Central memory CD8-positive, alpha-beta T cell (primary cell): ENCODE measurements at regions not wholly inside any gene's neighbourhood (a gene's known extent, or its start where the extent isn't known, plus 50 kb on each side); places are given as distances from the start of the nearest gene placed in this dataset.
"Not testable (repeated sequence)": the region's sequence is repeated elsewhere in the genome, so short reads cannot be mapped to it uniquely, and the experiment has no call there.

Source experiments
- ATAC-seq: fragments of 150-1000 bp; cut with Tn5 transposase; replicated peaks from 2 replicates; pipeline ENCODE4 v1.10.0; 2022; ENCODE audit warnings: mild to moderate bottlenecking, moderate FRiP score, moderate number of reproducible peaks; ENCODE audit not compliant: poor library complexity, severe bottlenecking; ENCODE audit errors: extremely low read depth
- DNase-seq, 2 donors: peaks; one replicate each; pipeline ENCODE4 v3.0.0; 2021; ENCODE audit warnings: low spot score in 2 of 2
- H3K27ac Mint-ChIP-seq: one replicate; pipeline ENCODE4 v1.8.0; 2022; ENCODE audit warnings: low read depth, mild to moderate bottlenecking, moderate library complexity, mixed read lengths
- H3K27me3 Mint-ChIP-seq: one replicate; pipeline ENCODE4 v1.8.0; 2022; ENCODE audit warnings: mixed read lengths
- H3K36me3 Mint-ChIP-seq: one replicate; pipeline ENCODE4 v1.8.0; 2022; ENCODE audit warnings: mild to moderate bottlenecking, moderate library complexity, mixed read lengths; ENCODE audit not compliant: insufficient read depth
- H3K4me1 Mint-ChIP-seq: one replicate; pipeline ENCODE4 v1.8.0; 2022; ENCODE audit warnings: mixed read lengths
- H3K4me3 Mint-ChIP-seq: one replicate; pipeline ENCODE4 v1.8.0; 2022; ENCODE audit warnings: mild to moderate bottlenecking, moderate library complexity, mixed read lengths
- H3K9me3 Mint-ChIP-seq: one replicate; pipeline ENCODE4 v1.8.0; 2022; ENCODE audit warnings: mixed read lengths

DNA sequence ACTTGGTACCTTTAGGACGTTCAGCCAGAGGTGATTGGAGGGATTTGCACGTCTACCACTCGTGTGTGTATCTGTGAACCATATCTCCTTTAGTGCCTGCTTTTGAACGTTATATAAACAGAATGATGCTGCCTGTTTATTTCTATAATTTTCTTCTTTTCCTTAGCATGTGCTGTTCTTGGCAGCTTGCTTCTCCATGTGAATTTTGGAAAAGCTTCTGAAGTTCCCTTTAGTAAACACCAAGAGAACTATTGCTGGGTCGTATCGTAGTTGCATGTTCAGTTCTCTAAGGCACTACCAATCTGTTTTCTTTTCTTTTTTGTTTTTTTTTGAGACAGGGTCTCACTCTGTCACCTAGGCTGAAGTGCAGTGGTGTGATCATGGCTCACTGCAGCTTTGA lies 73.8 kb upstream of the FANCC start:
- not testable (repeated sequence) for H3K27ac Mint-ChIP-seq, ATAC-seq, H3K4me1 Mint-ChIP-seq, H3K36me3 Mint-ChIP-seq, H3K9me3 Mint-ChIP-seq, H3K4me3 Mint-ChIP-seq, DNase-seq
- H3K27me3 Mint-ChIP-seq: peaks cover 62% of the 10 kb centered on the region

DNA sequence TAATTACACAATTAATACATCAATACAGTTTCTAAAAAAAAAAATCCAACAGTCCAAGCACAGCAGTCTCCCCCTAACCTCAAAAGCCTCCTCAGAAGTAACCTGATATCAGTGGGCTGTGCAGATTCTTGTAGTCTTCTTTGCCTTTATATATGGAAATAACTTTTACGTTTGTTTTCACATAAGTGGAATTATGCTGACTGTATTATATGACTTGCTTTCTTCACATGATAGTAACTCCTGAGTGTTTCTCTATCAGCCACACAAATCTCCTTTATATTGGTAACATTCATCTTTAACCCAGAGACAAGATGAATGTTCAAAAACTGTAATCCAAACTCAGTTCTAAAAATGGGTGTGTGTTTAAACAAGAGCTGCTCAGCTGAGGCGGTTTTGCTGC lies 71.9 kb upstream of the FANCC start:
- DNase-seq (no peak), ATAC-seq (no peak)
- H3K4me1 Mint-ChIP-seq: no peaks in the 10 kb centered on the region
- H3K27me3 Mint-ChIP-seq: peaks cover 61% of the 10 kb centered on the region
- H3K4me3 Mint-ChIP-seq: no peak overlapping the region
- no peak overlapping the region for H3K27ac Mint-ChIP-seq
- no peaks in the 10 kb centered on the region for H3K9me3 Mint-ChIP-seq
- no peaks in the 10 kb centered on the region for H3K36me3 Mint-ChIP-seq

DNA sequence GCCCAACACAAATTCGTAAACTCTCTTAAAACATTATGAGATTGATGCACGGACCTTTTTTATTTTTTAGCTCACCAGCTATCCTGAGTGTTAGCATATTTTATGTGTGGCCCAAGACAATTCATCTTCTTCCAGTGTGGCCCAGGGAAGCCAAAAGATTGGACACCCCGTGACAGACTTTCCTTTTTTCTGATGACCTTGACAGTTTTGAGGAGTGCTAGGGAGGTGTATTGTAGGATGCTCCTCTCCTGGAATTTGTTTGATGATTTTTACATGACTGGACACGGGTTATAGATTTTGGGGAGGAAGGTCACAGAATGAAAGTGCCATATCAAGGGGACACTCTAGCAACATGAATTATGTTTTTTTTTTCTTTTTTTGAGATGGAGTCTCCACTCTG lies 69.3 kb upstream of the FANCC start:
- Mint-ChIP-seq H3K36me3 (no peaks in the 10 kb centered on the region), H3K4me3 (no peak overlapping the region), H3K27ac (no peak overlapping the region), H3K27me3 (peaks cover 58% of the 10 kb centered on the region), H3K9me3 (no peaks in the 10 kb centered on the region), H3K4me1 (no peaks in the 10 kb centered on the region)
- no peak for ATAC-seq
- no peak for DNase-seq

DNA sequence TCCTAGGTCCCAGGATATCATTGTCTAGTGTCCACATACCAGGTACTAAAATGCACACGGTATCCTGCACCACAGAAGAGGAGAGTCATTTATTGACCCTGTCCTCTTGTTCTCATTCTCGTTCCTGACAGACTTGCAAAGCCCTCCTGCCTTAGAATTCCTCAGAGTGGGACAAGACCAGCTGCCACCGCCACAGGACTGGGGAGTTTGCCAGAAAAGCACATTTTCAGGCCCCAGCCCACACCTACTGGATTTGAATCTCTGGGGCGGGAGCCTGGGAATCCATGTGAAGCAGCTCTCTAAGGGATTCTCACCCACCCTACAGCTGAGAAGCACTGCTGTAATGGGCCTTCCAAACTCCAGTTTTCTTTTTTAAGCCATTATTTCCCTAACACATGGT lies 68.0 kb upstream of the FANCC start:
- DNase-seq (no peak), ATAC-seq (no peak)
- Mint-ChIP-seq H3K4me3 (no peak overlapping the region), H3K36me3 (no peaks in the 10 kb centered on the region), H3K27ac (no peak overlapping the region), H3K27me3 (peaks cover 64% of the 10 kb centered on the region), H3K9me3 (no peaks in the 10 kb centered on the region), H3K4me1 (no peaks in the 10 kb centered on the region)

DNA sequence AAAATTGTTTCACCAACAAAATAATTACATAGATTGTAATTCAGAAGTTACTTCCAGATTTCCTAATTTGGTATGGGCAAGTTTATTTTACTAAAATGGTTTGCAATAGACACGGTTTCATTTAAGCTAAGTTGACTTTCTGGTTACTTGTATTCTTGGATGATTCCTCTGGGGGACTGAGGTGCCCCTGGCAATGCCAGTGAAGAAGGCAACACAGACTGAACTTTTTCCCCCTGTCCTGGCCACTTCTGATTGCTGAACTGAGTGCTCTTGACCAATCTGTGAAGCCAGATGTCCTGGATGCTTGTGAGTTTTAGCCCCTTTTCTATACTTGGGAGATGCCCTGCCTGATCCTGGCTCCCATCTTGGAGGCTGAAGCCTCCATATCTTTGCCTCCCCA lies 66.3 kb upstream of the FANCC start:
- no peaks in the 10 kb centered on the region for H3K36me3 Mint-ChIP-seq
- no peak overlapping the region for H3K4me3 Mint-ChIP-seq
- no peaks in the 10 kb centered on the region for H3K9me3 Mint-ChIP-seq
- no peak overlapping the region for H3K27ac Mint-ChIP-seq
- peaks cover 80% of the 10 kb centered on the region for H3K27me3 Mint-ChIP-seq
- DNase-seq: no peak
- H3K4me1 Mint-ChIP-seq: no peaks in the 10 kb centered on the region
- no peak for ATAC-seq

DNA sequence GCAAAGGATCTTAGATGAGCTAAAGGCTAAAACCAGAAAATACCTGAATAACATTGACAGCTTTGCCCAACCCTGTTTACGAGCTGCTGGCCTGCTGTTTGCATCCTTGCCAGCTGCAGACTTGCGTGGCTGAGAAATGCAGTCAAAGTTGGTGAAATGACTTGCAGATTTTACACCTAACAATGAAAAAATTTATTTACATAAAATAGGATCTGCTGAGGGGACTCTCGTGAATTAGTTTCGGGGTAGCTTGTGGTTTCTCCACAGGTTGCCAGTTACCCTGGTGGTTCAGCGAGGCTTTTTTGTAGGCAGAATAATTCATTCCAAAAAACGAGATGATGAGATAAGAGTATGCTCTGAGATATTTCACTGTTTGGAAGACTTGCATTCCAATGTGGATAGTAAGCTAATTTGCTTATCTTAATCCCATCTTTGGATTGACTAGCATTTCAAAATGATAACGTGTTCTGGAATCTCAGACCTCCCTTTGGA lies 65.7 kb upstream of the FANCC start:
- Mint-ChIP-seq H3K4me1 (no peaks in the 10 kb centered on the region), H3K9me3 (no peaks in the 10 kb centered on the region), H3K36me3 (no peaks in the 10 kb centered on the region), H3K4me3 (no peak overlapping the region), H3K27me3 (peaks cover 86% of the 10 kb centered on the region), H3K27ac (no peak overlapping the region)
- DNase-seq (no peak), ATAC-seq (no peak)

DNA sequence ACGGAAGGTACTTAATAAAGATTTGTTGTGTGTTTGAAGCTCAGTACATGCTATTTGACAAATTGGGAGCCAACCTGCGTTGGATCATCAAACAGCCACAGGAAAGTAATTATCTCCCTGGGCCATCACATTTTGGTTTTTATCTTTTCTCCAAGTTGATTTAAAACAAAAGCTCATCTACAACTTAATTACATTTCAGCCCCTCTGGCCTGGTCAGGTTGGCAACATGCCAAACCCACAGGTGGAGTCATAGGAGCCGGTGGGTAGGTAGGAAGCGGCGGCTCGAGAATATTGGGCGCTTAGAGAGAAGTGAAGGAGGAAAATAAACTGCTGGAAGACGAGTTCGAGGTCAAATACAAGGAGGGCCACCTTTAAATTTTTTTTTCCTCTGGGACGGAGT lies 64.9 kb upstream of the FANCC start:
- Mint-ChIP-seq H3K4me1 (no peaks in the 10 kb centered on the region), H3K9me3 (no peaks in the 10 kb centered on the region), H3K36me3 (no peaks in the 10 kb centered on the region), H3K27me3 (peaks cover 92% of the 10 kb centered on the region), H3K4me3 (no peak overlapping the region), H3K27ac (no peak overlapping the region)
- DNase-seq (no peak), ATAC-seq (no peak)

DNA sequence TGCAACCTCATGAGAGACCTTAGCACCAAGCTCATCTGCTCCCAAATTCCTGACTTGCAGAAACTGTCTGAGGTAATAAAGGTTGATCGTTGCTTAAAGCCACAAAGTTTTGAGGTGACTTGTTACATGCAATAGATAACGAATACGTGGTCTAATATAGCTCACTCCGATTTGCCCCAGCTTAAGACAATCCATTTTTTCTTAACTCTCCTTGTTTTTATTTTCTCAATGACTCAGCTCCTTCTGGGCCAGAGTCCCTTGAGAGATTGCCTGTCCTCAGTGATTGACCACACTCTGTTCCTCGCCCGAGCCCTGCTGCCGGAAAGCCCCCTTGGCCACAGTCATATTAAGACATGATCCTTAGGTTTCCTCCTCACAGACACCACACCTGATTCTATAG lies 63.7 kb upstream of the FANCC start:
- H3K36me3 Mint-ChIP-seq: no peaks in the 10 kb centered on the region
- no peaks in the 10 kb centered on the region for H3K4me1 Mint-ChIP-seq
- DNase-seq (no peak), ATAC-seq (no peak)
- H3K27me3 Mint-ChIP-seq: peaks cover 92% of the 10 kb centered on the region
- no peak overlapping the region for H3K27ac Mint-ChIP-seq
- no peaks in the 10 kb centered on the region for H3K9me3 Mint-ChIP-seq
- H3K4me3 Mint-ChIP-seq: no peak overlapping the region

DNA sequence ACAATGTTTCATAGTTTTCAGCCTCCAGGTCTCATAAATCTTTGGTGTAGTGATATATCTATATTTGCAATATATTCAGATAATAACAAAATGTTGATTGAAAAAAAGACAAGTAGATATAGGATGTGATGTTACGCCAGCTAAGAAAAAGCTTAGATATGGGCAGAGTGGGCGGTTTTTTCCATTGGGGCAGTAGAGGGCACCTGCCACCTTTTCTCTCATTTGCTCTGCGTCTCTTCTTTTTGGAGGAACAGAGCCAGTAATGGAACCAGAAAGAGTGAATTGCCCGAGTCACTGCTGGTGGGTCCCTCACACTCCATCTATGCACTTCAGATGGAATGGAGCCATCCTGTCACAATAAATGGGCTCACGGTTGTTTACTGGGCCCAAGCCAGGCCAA lies 62.1 kb upstream of the FANCC start:
- H3K27me3 Mint-ChIP-seq: peaks cover 92% of the 10 kb centered on the region
- H3K4me3 Mint-ChIP-seq: no peak overlapping the region
- H3K36me3 Mint-ChIP-seq: no peaks in the 10 kb centered on the region
- DNase-seq (no peak), ATAC-seq (no peak)
- no peaks in the 10 kb centered on the region for H3K4me1 Mint-ChIP-seq
- H3K9me3 Mint-ChIP-seq: no peaks in the 10 kb centered on the region
- H3K27ac Mint-ChIP-seq: no peak overlapping the region

DNA sequence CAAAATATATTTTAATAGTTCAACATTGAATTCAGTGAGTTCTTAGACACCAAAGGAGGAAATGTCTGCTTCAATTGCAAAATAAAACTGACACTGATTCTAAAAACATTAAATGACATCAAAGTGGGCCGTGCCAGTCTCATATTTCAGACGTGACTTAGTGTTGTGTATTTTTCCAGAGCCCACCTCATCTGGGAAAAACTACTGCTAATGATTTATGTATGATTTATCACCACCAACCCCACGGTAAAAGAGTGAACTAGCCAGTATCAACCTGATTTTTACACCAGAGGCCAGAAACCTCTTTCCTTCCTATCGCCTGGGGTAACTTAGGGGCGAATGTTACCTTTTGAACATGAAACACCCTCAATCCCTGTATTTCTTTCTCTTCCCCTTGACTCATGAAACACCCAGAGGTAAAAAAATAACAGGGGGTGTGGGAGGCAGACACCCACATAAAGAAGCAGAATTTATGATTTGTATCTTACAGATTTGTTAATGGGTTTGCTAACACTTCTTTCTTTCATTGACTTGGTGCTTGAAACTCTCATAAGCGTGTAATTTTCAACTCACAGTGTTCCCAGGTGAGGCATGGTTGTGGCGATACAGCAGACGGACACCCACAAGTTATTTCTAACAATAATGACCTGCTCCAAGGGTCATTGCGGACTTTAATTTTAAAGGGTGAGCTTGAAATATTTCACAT lies 56.4 kb upstream of the FANCC start:
- Mint-ChIP-seq H3K9me3 (no peaks in the 10 kb centered on the region), H3K27ac (no peak overlapping the region), H3K4me1 (no peaks in the 10 kb centered on the region), H3K36me3 (no peaks in the 10 kb centered on the region), H3K27me3 (peaks cover 84% of the 10 kb centered on the region), H3K4me3 (no peak overlapping the region)
- DNase-seq (no peak), ATAC-seq (no peak)

DNA sequence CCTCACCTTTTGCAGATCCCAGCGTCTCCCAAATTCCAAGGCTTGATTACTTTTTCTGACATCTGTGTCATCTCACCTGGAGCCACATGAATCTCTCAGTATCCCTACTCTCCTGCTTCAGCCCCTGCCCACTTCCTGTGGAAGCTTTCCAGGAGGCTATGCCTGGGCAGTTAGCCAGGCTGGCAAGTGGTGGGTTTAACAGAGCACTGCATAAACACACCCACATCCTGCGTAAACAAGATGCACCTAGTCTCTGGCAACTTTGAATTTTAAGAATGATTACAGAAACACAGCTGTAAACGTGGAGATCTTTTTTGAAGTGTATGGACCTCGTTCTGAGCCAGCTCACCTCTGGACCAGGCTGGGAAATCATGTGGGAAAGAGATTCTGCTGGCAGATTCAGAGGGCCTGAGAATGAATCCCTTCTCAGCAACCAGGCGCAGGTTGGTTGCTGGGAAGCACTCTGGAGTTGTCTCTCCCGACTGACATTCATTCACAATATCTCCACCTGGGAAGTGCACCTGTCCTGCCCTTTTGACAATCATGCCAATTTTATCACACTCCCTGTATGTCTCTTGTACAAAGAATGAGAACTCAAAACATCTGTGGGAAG lies 55.7 kb upstream of the FANCC start:
- Mint-ChIP-seq H3K4me1 (no peaks in the 10 kb centered on the region), H3K36me3 (no peaks in the 10 kb centered on the region), H3K4me3 (no peak overlapping the region), H3K27ac (no peak overlapping the region), H3K27me3 (peaks cover 85% of the 10 kb centered on the region), H3K9me3 (no peaks in the 10 kb centered on the region)
- no peak for ATAC-seq
- no peak for DNase-seq

DNA sequence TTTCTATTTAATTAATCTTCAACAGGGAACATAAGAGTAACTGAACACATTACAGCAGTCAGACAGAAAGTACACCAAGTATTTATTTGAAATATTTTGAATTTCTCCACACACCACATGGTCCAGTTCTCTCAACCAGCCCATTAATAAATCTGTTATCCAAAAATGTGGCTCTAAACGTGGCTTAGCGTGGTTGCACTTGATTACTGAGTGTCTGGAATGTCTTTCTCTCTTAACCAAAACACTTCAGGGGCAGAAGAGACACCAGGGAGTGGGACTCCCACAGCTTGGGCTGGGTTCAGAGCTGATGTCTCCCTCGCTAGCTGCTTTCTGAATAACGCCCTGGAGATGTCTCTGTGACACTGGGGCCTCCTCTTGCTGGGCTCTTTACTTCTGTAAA lies 52.6 kb upstream of the FANCC start:
- DNase-seq: no peak

DNA sequence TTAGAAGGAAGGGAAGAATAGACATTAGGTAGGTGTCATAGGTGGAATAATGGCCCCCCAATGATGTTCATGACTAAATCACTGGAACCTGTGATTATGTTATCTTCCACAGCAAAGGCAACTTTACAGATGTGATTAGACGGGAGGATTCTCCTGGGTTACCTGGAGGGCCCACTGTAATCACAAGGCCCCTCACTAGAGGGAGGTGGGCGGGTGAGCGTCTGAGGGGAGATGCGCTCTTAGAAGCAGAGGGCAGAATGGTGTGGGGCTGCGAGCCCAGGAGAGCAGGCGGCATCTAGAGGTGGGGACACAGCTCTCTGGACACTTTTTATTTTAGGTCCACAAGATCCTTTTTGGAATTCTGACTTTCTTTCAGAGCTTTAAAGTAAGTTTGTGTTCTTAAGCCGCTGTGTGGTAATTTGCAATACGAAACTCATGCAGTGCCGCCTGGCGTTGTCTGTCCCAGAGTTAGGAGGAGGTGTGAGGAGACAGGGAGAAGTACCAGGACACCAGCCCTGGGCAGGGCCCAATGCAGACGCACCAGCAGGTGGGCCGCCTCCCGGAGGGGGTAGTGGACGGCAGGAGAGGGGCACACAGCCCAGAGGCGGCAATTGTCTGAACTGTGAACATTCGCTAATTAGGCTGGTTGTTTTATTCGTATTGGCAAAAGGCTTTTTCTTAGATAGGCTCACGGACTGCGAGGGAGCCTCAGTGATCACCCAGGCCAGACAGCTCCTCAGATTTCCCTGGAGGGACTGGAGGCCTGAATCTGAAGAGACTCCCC lies 51.1 kb upstream of the FANCC start:
- Mint-ChIP-seq H3K4me3 (no peak overlapping the region), H3K36me3 (no peaks in the 10 kb centered on the region), H3K27ac (no peak overlapping the region), H3K27me3 (peaks cover 81% of the 10 kb centered on the region), H3K4me1 (no peaks in the 10 kb centered on the region), H3K9me3 (no peaks in the 10 kb centered on the region)
- DNase-seq: no peak
- no peak for ATAC-seq

More for the DNA sequence above, 52.6 kb upstream of the FANCC start:
- no peak overlapping the region for H3K27ac Mint-ChIP-seq
- H3K36me3 Mint-ChIP-seq: no peaks in the 10 kb centered on the region
- peaks cover 77% of the 10 kb centered on the region for H3K27me3 Mint-ChIP-seq
- H3K9me3 Mint-ChIP-seq: no peaks in the 10 kb centered on the region
- H3K4me3 Mint-ChIP-seq: no peak overlapping the region
- no peak for ATAC-seq
- H3K4me1 Mint-ChIP-seq: no peaks in the 10 kb centered on the region
